Suprapubic skin (tissue), 3 donors: ENCODE measurements at regions not wholly inside any gene's neighbourhood (a gene's known extent, or its start where the extent isn't known, plus 50 kb on each side); places are given as distances from the start of the nearest gene placed in this dataset.
A peak's percentile ranks its signal among the peaks of the same experiment; 100 is the strongest.

Experiments used
- CTCF ChIP-seq, 2 donors: fragments of 200-600 bp in 1 of 2; fragments of 450-650 bp in 1 of 2; sonication (generic) in 1 of 2; IDR thresholded peaks; one replicate each; pipeline ENCODE4 v1.5.1; 2016 to 2019; ENCODE audit warnings: antibody characterized with exemption in 2 of 2, mild to moderate bottlenecking in 1 of 2, moderate library complexity in 1 of 2
- EP300 ChIP-seq: sonication (generic); formaldehyde crosslinking; IDR thresholded peaks from one replicate; pipeline ENCODE4 v1.6.1; 2017; ENCODE audit warnings: antibody characterized with exemption
- POLR2A ChIP-seq, 2 donors: fragments of 450-650 bp; IDR thresholded peaks; one replicate each; pipeline ENCODE4 v1.6.1; 2017; ENCODE audit warnings: antibody characterized with exemption in 2 of 2, mild to moderate bottlenecking in 2 of 2, moderate library complexity in 2 of 2

GRCh38 chr15:94164202-94164807 is 67.1 kb upstream of the MCTP2 start:
- TF ChIP-seq CTCF (IDR thresholded peaks at IDR 0.05) (peak; percentile 70 to 88), EP300 (no peak), POLR2A (IDR thresholded peaks at IDR 0.05) (no peak)
